Fibroblast of upper back skin (primary cell): ENCODE measurements at regions not wholly inside any gene's neighbourhood (a gene's known extent, or its start where the extent isn't known, plus 50 kb on each side); places are given as distances from the start of the nearest gene placed in this dataset.

Source experiments
- DNase-seq: peaks from one replicate; pipeline ENCODE4 v3.0.0-alpha.2; 2013

DNA sequence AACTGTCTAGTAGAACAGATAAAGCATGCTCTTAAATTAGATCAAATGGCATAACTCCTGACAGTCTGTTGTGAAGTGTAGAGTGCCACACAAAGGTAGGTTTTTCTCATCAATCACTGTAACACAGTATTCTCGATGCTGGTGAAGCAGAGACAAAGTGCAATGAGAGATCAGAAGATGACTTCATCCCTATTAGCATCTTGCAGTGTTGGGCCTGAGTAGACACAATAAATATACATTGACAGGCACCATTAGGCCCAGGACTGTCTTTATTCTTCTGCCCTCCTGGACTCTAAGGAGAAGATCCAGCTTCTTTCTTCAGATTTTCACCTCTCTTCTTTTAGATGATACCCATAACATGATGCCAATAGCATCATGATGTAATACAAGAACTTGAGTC, 478.0 kb upstream of the TENM4 start:
- DNase-seq: no peak

DNA sequence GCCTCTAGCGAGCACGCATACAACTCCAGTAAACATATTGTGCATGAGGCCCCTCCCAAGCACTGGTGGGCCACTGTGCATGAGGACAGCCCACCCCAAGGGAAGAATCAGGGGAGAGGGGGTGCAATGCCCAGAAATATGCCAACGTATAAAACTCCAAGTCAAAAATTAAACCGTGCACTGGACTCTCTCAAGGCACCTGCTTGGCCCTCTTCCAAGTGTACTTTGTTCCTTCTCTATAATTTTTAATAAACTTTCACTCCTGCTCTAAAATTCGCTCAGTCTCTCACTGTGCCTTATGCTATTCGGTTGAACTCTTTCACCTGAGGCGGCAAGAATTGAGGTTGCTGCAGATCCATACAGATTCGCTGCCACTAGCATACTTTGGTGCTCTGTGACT, 465.3 kb upstream of the TENM4 start:
- no peak for DNase-seq

DNA sequence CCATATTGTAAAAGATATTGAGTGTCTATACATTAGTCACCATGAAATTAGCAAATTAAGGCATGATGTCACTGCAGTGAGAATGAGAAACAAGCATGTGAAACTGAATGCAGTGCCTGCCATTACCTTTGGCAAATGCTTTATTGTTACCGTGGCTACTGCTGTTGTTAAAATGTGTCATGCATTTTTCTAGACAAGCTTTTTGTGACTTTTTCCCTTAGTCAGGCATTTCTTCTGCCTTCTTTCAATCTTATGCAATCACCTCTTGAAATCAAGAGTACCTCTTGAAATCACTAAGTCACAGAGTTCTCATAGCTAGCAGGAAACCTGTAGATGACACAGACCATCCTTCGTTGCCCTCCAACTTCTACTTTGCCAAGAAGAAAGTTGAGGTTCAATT, 461.7 kb upstream of the TENM4 start:
- peak; percentile 61 for DNase-seq

DNA sequence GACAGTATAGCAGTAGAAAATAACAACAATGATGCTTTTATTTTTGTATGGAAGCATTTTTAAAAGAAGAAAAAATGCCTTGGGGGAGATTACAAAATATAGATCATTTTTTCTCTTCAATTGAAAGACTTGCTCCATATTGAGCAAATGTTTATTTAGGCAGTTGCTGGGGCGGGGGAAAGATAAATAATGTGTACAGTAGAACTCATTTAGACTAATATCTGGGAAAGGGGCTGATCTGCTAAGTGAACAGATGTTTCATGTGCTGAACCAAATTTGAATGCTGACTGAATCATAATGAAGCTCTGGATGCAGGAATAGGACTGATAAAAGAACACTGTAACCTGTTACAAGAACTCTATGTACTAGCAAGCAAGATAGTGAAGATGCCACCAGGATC, 457.1 kb upstream of the TENM4 start:
- no peak for DNase-seq

DNA sequence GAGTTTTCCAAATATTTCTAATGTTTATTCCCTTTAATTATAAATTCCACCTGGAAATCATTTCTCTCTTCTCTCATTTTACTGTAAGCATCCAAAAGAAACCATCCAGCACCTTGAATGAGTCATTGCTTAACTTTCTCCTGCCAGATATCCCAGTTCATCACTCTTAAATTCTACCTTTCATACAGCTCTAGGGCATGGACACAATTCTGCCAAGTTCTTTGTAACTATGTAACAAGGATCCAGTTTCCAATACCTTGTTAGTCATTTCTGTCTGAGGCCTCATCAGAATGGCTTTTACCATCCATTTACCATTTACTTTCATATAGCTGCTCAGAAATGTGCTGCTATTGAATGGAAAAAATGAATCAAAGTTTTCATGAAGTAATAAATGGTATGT, 455.4 kb upstream of the TENM4 start:
- peak; percentile 8 for DNase-seq

DNA sequence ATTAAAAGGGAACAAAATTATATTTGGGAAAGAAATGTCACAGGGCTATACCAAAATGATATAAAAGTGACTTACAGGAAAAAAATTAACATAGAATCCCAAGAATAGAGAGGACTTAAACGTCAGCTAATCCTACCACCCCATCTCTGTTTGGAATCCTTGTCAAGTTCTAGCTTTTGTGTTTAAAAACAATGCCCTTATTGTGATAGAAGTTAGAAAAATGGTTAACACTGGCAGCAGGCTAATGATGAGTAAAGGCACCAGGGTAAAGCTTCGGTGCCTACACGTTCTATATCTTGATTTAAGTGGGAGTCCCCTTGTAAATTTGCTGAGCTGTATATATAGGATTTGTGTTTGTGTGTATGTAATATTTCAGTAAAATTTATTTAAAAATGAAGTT, 453.3 kb upstream of the TENM4 start:
- DNase-seq: no peak

DNA sequence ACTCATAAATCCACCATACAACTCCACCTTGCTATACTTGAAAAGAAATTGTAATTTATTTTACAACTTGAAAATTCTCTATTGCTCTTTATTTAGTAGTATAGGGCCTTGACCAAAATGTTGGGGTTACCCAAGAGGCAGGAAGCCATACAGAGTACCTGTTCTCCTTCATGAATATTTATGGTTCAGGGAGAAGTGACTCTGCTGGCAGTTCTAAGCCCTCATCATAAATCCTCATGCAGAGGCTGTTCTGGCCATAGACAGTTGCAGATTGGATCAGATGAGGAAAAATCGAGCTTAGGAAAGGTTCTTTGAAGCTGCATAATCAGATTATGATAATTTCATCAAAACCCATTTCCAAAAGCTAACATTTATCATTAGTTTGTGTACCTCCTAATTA, 449.4 kb upstream of the TENM4 start:
- no peak for DNase-seq

DNA sequence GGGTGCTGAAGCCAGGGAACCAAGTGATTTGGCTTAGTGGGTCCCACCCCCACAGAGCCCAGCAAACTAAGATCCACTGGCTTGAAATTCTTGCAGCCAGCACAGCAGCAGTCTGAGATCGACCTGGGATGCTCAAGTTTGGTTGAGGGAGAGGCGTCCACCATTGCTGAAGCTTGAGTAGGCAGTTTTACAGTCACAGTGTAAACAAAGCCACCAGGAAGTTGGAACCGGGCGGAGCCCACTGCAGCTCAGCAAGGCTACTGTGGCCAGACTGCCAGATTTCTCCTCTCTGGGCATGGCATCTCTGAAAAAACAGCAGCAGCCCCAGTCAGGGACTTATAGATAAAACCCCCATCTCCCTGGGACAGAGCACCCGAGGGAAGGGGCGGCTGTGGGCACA, 424.1 kb upstream of the TENM4 start:
- no peak for DNase-seq

DNA sequence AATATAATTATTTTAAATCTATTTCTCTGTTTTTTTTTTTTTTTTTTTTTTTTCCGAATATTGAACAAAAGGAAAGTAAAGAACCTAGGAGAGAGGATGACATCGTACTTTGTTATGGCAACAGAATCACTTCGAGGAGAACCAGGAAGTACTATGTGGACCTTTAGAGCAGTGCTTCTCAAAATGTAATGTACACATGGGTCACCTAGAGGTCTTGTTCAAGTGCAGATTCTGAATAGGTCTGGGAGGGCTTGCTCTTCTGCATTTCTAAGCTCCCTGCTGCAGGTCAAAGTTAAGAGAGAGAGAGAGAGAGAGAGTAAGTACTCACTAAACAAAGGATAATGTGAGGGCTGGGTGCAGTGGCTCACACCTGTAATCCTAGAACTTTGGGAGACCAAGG, 419.5 kb upstream of the TENM4 start:
- DNase-seq: no peak

DNA sequence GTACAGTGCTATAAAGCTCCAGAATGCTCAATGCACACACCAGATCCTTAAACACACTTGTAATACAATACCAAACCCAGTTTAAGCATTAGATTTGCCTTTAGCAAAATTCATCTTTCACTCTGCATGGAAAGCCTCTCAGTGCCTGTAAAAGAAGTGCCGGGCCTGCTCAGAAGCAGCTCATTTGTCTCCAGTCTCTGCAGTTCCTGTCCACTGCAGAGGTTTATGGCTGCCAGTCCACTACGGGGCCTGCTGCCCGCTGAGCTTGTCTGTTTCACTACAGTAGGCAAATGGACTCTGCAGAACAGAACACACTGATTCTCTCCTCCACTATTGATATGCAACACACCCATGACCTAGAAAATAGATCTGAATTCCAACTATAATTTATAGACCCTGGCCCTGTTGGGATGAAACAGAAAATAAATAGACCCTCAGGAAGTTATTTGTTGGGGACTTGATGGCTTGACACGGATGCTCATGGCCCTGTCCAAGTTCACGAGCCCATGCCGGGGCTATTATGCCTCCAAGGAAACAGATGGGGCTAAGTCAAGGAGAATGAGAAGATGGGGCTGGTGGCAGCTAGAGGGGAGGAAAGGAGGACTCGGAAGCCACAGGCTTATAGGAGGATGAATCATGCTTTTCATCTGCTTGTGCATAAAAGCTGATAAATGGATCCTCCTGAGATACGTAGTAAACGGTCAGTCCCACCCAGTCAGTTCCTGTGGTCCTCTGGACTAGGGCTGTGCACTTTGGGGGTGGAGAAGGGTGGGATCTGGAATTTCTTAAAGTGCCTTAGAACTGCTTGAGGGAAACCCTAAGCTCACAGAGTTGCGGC, 416.8 kb upstream of the TENM4 start:
- no peak for DNase-seq

DNA sequence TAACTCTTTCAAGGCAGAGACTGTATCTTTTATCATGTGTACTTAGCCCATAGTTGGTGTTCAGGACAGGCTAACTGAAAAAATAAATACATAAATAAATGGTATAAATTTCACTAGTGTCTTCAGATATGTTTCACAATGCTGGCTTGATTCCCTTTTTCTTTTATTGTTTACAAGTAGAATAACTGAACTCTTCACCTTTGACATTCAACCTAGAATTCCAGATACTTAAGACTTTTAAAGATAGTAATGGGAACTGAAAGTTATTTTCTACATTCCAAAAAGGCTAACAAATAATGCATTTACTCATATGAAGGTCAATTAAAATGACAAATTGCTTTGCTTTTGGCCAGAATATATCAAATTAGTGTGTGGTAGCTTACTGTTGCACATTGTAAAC, 411.3 kb upstream of the TENM4 start:
- no peak for DNase-seq

DNA sequence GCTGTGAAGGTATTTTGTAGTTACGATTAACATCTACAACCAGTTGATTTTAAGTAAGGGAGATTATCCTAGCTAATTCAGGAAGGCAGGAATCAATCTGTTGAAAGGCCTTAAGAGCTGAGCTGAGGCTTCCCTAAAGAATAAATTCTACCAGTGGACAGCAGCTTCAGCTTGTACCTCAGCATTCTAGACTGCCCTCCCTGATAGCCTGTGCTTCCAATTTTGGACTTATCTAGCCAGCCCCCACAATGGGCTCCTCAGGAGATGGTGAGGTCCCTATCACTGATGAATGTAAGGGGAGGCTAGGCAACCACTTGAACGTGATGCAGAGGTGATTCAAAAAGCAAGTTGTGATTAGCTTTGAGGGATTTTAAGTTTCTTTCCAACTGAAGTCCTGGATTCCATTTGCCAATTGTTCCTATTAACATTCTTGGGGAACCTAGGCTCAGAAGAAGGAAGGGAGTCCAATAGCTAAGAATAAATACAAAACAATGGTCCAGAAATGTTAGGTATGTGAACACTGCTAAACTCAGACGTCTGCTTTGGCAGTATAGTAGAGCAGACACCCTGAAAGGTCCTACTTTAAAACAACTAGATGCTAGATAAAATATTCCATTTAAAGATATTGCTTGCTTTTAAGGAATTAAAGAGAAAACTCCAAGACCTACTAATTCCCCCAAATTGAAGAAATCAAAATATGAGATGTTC, 404.3 kb upstream of the TENM4 start:
- DNase-seq: no peak

DNA sequence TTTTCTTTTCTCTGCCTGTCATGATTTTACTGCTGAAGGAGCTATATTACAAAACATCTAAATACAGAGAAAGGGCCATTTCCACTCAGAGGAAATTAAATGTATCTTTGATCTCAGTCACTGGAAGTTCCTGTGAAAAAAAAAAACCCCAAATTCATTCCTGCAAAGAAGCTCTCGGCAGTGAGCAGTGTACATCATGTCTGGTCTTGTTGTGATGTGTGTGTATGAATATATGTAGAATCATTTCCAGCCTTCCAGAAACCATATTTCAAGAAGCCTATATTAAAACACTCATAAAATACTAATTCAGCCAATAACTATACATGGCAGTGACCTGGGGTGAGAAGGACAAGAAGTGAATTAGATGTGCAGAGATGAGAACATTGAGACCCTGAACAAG, 393.2 kb upstream of the TENM4 start:
- no peak for DNase-seq

DNA sequence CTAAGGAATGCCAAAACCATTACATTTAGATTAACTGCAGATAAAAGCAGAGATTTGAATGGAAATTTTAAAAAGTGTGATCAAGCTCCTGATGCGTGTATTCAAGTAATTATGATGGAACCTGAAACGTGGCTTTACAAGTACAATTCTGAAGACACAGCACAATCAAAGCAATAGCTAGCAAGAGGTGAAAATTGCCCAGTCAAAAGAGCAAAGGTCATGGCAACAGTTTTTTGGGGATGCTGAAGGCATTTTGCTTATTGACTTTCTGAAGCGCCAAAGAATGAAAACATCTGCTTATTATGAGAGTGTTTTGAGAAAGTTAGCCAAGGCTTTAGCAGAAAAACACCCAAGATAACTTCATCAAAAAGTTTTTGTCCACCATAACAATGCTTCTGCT, 389.6 kb upstream of the TENM4 start:
- DNase-seq: no peak

DNA sequence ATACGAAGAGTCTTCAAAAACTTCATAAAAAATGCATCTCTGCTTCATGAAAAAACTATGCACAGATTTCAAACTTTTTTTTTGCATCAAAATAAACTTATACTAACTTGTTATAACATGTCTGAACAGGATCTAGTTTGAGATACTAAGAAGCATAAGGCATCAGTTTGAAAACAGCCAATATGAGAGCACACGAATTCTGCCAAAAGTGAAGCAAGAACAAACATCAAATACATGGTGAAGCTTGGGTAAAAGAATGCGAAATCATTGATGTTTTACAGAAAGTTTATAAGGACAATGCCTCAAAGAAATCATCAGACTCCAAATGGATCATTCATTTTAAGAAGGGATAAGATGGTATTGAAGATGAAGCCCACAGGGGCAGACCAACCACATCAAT, 389.1 kb upstream of the TENM4 start:
- DNase-seq: no peak

DNA sequence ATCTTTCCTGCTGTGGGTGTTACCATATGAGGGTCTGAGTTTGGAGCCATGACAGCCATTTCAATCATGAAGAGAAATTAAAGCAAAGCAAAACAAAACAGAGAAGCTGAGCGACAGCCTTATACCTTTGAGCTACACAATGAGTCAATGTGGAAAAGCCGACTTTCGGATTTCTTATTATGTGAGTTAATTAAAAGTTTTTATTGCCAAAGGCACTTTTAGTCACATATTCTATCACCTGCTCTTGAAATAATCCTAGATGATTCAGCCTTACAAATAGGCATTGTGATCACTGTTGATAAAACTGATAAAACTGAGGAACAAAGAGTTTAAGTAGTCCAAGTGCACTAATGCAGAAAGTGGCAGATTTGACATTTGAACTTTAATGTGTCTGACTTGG, 381.9 kb upstream of the TENM4 start:
- DNase-seq: no peak

DNA sequence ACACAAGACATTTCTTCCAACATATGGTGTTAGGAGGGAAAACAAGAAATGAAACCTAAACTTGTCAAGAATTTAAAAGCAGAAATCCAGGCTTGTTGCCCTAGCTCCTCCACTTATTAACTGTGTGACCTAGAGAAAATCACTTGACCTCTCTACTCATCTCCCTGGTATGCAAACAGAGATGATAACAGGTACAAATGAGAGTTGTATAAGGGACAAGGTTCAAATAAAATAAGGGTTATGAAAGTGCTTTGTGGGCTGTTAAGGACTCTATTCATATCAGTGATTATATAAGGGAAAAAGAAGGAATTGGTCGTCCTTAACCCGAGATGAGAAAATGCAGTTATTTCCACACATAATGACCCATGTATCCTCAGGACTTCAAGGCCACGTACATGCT, 372.7 kb upstream of the TENM4 start:
- no peak for DNase-seq

DNA sequence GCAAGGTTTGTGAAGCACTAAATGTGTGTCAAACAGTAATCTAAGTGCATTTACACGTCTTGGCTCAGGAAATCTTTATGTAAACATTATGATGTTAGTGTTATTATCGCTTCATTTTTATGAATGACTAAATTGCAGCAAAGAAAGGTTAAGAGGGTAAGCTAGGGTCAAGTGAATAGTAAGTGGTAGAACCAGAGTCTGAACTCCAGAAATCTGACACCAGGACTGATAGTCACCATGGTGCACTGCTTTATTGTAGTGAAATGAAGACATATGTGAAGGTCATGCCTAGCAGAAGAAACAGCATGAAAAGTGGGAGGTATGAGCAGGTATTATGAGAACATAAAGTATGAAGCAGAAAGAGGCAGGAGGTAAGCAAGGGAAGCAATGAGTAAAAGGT, 368.7 kb upstream of the TENM4 start:
- DNase-seq: no peak

DNA sequence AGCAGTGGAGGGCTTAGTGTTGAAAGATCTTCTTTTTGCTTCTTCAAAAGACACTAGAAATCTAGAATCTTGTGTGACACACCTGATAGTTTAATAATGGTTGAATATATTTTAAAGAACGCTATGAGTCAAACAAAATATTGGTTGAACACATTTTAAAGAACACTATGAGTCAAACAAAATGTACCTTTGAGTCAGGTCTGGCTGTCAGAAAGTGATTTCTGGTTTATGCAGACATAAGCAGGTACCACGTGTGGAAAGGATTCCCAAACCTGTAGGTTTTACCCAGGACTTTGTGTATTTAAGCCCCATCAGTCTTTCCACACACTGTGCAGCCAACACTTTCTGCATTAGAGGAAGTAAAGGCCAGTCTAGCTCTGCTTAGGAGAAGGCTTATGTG, 366.7 kb upstream of the TENM4 start:
- no peak for DNase-seq

DNA sequence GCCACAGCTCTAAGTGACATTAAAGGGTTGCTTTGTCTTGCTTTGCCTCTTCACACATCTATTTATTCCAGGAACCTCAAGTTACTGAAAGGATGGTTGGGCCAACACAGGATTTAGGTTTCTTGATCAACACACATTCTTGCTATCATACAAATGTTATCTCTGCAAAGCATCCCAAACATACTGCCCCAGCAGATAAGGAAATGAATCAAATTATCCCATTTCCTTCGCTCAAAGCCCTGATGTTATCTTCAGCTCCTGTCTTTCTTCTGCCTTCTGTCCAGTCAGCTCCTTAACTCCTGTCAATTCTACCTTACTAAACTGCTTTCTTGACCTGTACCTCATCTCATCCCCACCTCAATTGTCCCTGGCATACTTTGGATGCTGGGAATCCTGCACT, 355.9 kb upstream of the TENM4 start:
- no peak for DNase-seq

DNA sequence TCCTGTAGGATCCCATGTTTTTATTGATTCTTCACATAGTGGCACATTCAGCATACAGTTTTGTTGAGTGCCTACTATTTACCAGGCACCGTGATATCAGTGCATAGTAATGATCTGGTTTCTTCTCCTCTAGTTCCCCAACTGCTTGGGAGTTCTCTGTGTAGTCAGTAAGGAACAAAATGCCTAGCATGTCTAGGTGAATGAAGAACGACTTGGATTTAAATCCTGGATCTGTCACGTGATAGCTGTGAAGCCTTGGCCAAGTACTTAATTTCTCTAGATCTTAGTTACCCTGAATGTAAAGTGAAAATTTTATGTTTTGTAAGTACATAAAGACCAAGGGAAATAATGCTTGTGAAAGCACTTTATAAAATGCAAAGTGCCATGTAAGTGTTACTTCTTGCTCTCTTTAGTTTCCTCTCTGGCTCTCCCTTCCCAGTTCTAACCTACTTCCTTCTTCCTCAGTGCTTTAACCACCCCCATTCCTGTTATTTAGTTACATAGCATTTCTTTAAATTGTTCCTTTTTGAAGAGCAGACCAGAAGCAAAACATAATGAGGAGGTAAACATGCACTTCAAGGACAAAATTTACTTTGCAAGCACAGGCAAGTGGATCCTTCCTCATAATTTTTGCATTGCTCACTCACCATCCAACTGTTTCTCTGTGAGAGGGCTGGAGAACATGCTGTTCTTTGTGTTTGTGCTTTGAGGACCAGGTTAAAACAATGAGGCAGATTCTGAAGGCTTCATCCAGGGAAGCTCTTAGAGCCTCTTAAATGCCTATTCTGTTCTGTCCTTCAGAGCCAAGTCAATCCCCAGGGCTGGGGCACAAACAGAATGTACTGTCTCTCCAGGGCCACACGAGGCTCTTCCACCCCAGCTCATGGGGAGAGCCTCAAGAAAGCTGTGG, 353.9 kb upstream of the TENM4 start:
- no peak for DNase-seq

DNA sequence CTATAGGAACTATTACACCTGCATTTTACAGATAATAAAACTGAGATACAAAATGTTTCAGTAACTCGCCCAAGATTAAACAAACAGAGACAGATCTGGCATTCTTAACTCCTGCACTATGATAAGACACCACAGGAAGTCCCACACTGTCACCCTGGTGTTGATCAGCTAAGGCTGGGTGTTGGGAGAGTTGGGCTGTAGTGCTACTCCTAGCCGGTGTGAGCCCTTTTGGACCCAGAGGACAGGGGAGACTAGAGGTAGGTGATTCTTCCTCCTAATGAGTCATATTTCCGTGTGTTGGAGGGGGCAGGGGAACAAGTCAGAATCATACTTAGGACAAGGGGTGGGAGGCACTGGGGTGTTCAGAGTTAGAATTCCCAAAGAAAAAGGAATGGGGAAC, 353.2 kb upstream of the TENM4 start:
- DNase-seq: no peak

DNA sequence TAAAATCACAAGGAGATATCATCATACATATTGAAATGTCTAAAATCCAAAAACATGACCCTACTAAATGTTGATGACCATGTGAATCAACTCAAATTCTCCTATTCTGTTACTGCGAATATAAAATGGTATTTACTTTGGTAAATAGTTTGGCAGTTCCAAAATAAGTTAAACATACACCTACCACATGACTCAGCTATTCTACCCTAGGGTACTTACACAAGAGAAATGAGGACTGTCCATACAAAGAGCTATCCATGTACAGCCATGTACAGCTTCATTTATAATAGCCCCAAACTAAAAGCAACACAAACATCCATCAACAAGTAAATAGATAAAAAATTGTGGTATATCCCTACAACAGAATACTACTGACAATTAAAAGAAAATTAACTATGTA, 346.1 kb upstream of the TENM4 start:
- DNase-seq: no peak

DNA sequence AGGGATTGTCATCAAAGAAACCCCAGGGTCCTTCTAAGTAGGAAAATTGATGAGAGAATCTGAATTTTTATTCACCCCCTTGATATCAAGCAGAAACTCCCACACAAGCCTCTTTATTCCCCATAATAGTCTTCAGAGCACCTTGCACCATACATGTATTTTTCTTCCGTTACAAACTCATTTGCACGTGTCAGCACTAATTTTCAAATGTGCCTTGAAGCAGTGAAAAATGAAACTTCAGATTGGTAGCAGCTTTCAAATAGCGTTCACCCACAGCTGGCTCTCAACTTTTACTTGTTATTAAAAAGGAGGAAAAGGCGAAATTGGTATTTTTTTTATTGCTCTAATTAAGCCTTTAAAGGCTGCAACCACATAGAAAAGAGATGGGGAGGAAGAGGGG, 343.0 kb upstream of the TENM4 start:
- no peak for DNase-seq
